Osteocyte (in vitro differentiated cells): ENCODE measurements at regions not wholly inside any gene's neighbourhood (a gene's known extent, or its start where the extent isn't known, plus 50 kb on each side); places are given as distances from the start of the nearest gene placed in this dataset.

Experiments used
- DNase-seq: peaks from one replicate; pipeline ENCODE4 v3.0.0; 2021; ENCODE audit warnings: mixed read lengths; ENCODE audit not compliant: unreplicated experiment; ENCODE audit errors: extremely low spot score
- H3K27ac Mint-ChIP-seq: one replicate; pipeline ENCODE4 v1.8.0; 2021; ENCODE audit warnings: mild to moderate bottlenecking, mixed read lengths; ENCODE audit not compliant: unreplicated experiment
- H3K27me3 Mint-ChIP-seq: one replicate; pipeline ENCODE4 v1.8.0; 2021; ENCODE audit warnings: mixed read lengths; ENCODE audit not compliant: unreplicated experiment
- H3K36me3 Mint-ChIP-seq: one replicate; pipeline ENCODE4 v1.8.0; 2021; ENCODE audit warnings: mixed read lengths; ENCODE audit not compliant: unreplicated experiment
- H3K4me1 Mint-ChIP-seq: one replicate; pipeline ENCODE4 v1.8.0; 2021; ENCODE audit warnings: mixed read lengths; ENCODE audit not compliant: unreplicated experiment
- H3K4me3 Mint-ChIP-seq: one replicate; pipeline ENCODE4 v1.8.0; 2021; ENCODE audit warnings: mild to moderate bottlenecking, moderate library complexity, mixed read lengths; ENCODE audit not compliant: unreplicated experiment
- H3K9me3 Mint-ChIP-seq: one replicate; pipeline ENCODE4 v1.8.0; 2021; ENCODE audit warnings: mixed read lengths; ENCODE audit not compliant: unreplicated experiment
- CTCF ChIP-seq: fragments of 200-600 bp; sonication (generic); IDR thresholded peaks from 2 replicates; pipeline ENCODE4 v1.5.0; 2021; ENCODE audit warnings: antibody characterized with exemption, mild to moderate bottlenecking, moderate library complexity

- no peak overlapping the region for H3K4me3 Mint-ChIP-seq
- no peak for TF ChIP-seq CTCF
- no peaks in the 10 kb centered on the region for H3K4me1 Mint-ChIP-seq
- peaks cover 3% of the 10 kb centered on the region for H3K9me3 Mint-ChIP-seq
- DNase-seq = no peak
- no peaks in the 10 kb centered on the region for H3K36me3 Mint-ChIP-seq
- H3K27me3 Mint-ChIP-seq = no peaks in the 10 kb centered on the region
- H3K27ac Mint-ChIP-seq = no peak overlapping the region
Observed at GRCh38 chr5:117054911-117055310, 480.3 kb upstream of the SEMA6A start.

GRCh38 chr5:117054141-117054540 is 479.5 kb upstream of the SEMA6A start:
- TF ChIP-seq CTCF = no peak
- H3K4me1 Mint-ChIP-seq = no peaks in the 10 kb centered on the region
- no peaks in the 10 kb centered on the region for H3K27me3 Mint-ChIP-seq

GRCh38 chr5:117041926-117042595 is 467.4 kb upstream of the SEMA6A start:
- Mint-ChIP-seq H3K27me3 (no peaks in the 10 kb centered on the region), H3K36me3 (no peaks in the 10 kb centered on the region), H3K27ac (no peak overlapping the region), H3K9me3 (no peaks in the 10 kb centered on the region), H3K4me1 (peaks cover 4% of the 10 kb centered on the region), H3K4me3 (no peak overlapping the region)
- no peak for DNase-seq
- TF ChIP-seq CTCF = no peak

More at GRCh38 chr5:117054141-117054540, 479.5 kb upstream of the SEMA6A start:
- Mint-ChIP-seq H3K36me3 (no peaks in the 10 kb centered on the region), H3K9me3 (peaks cover 3% of the 10 kb centered on the region), H3K27ac (no peak overlapping the region), H3K4me3 (no peak overlapping the region)
- no peak for DNase-seq

GRCh38 chr5:117039035-117039434 is 464.4 kb upstream of the SEMA6A start:
- peaks cover 4% of the 10 kb centered on the region for H3K4me1 Mint-ChIP-seq
- no peak for DNase-seq
- no peak overlapping the region for H3K4me3 Mint-ChIP-seq
- TF ChIP-seq CTCF = no peak
- H3K9me3 Mint-ChIP-seq = no peaks in the 10 kb centered on the region
- H3K27me3 Mint-ChIP-seq = no peaks in the 10 kb centered on the region
- H3K36me3 Mint-ChIP-seq = no peaks in the 10 kb centered on the region
- no peak overlapping the region for H3K27ac Mint-ChIP-seq

- H3K4me3 Mint-ChIP-seq = no peak overlapping the region
- H3K9me3 Mint-ChIP-seq = no peaks in the 10 kb centered on the region
- no peaks in the 10 kb centered on the region for H3K4me1 Mint-ChIP-seq
- TF ChIP-seq CTCF = no peak
- DNase-seq = no peak
- no peak overlapping the region for H3K27ac Mint-ChIP-seq
- no peaks in the 10 kb centered on the region for H3K27me3 Mint-ChIP-seq
- H3K36me3 Mint-ChIP-seq = no peaks in the 10 kb centered on the region
Observed at GRCh38 chr5:117027384-117027783, 452.8 kb upstream of the SEMA6A start.
